ENCODE measurements at regions not wholly inside any gene's neighbourhood (a gene's known extent, or its start where the extent isn't known, plus 50 kb on each side); places are given as distances from the start of the nearest gene placed in this dataset.
"Not testable (repeated sequence)": the region's sequence is repeated elsewhere in the genome, so short reads cannot be mapped to it uniquely, and the experiment has no call there.

- no peak for DNase-seq (ENCODE audit: low read depth in 4 of 4, low spot score in 1 of 4)
Observed at GRCh38 chr5:168123631-168124528, 167.6 kb upstream of the WWC1 start.

DNA sequence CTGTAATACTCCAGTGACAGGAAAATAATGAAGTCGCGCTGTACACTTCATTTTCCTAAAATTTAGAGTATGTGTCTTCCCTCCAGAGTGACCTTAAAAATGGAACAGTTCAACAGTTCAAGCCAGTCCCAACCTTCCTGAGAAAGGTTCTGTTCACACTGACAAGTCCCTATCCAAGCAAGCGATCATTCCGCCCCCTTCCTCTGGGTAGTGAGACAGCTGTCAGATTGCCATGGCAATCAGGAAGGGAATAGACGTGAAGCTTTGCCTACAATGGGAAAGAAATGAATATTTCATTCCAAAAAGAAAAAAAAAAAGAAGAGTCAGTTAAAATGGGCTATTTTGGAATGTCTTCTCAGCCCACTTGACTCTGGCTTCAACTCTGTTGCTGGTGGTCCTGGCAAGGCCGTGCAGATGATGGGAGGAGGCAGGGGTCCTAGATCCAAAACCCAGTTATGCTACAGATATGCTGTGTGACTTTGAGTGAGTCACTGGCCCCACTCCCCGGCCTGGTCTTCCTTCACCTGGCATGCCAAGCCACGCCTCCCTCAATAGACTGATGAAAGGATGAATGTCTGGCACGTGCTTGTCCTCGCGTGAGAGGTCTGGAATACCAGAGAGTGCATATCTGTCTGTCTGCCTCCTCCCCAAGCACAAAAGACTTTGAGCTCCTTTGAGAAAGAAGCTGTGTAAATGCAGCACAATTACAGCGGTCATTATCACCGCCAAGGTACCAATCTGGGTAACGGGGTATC is 165.8 kb upstream of the WWC1 start:
- DNase-seq (ENCODE audit: low read depth in 4 of 4, low spot score in 1 of 4): no peak

GRCh38 chr5:168126606-168127005 is 164.8 kb upstream of the WWC1 start:
- no peak for DNase-seq (ENCODE audit: low read depth in 4 of 4, low spot score in 1 of 4)

DNA sequence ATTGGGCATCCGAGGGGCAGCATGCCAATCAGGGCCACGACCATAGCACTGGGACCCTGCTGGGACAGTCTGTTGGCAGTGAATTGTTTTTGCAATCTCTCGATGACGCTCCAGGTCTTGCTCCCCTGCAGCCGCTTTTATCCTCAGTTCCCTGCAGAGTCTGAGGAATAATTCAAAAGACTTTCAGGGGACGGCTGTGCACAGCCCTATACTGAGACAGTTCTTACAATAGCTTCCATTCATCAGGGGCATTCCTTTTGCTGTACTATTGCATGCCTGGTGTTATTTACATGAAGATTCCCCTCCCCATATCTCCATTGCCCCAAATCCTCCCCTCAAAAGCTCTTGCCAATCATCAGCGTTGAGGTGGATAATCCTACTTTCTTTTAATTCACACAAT is 163.3 kb upstream of the WWC1 start:
- DNase-seq (ENCODE audit: low read depth in 4 of 4, low spot score in 1 of 4): no peak

DNA sequence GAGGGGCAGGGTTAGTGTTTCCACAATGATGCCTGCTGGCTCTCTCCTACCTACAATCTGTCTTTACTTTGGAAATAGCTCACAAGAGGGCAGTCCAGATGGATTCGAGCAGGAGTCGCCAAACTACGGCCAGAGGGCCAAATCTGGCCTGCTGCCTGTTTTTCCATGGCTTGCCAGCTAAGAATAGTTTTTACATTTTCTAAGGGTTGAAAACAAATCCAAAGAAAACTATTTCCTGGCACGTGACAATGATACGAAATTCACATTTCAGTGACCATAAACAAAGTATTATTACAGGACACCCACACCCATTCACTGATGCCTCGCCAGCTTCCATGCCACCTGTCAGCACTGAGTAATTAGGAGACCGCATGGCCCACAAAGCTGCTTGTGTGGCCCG is 162.9 kb upstream of the WWC1 start:
- DNase-seq (ENCODE audit: low read depth in 4 of 4, low spot score in 1 of 4): no peak

DNA sequence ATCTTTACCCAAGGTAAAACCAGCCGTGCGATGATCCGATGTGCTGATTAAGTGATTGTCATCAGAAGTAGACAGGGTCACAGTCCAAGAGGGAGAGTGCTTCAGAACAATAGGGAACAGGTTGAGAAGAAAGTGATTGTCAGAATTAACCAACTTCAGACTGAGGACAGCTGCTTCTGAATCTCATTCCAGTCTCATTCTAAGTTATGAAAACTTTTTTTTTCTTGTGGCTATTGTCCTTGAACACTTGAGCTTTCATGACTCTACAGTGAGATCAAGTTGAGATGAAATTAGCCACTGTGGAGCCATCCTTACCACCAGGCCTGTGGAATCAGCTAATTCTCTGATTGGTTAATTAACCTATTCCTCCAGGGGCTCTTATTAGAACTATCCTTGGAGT is 159.9 kb upstream of the WWC1 start:
- no peak for DNase-seq (ENCODE audit: low read depth in 4 of 4, low spot score in 1 of 4)

- no peak for DNase-seq (ENCODE audit: low read depth in 4 of 4, low spot score in 1 of 4)
Observed at GRCh38 chr5:168132241-168132641, 159.2 kb upstream of the WWC1 start.

DNA sequence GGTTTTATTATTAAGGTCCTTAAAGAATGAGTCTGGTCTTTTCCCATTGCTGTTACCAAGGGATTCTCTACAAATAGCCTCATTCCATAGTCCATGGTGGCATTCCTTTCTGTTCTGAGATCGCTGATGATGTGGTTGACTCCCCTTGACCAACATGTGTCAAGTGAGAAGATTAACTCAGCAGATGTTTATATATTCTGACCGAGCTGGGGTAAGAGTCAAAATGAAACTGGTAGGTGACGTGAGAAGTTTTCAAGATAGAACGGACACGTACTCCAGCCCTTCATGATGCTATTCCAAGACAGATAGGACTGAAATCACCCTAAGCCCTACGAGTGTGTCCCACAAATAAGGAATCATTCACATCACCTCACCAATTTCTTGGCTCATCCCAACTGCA is 155.5 kb upstream of the WWC1 start:
- DNase-seq (ENCODE audit: low read depth in 4 of 4, low spot score in 1 of 4): no peak

DNA sequence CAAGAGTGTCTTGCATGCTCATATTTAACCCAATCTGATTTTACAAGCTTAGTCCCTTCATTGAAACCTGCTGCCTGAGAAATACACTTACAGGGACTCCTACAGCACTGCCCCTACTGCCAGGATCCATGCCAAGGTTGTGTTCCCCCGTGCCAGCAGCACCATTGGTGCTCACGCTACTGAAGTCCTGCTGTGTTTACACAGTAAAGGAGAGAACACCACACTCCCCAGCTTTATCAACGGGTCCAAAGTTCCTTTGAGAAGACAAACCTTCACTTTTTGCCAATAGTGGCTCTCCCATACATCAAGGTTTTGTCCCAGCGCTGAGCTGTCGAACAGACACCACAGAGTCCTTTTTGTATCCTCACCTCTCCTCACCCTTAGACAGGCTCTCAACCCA is 155.1 kb upstream of the WWC1 start:
- no peak for DNase-seq (ENCODE audit: low read depth in 4 of 4, low spot score in 1 of 4)

GRCh38 chr5:168137265-168137664 is 154.2 kb upstream of the WWC1 start:
- no peak for DNase-seq (ENCODE audit: low read depth in 4 of 4, low spot score in 1 of 4)

DNA sequence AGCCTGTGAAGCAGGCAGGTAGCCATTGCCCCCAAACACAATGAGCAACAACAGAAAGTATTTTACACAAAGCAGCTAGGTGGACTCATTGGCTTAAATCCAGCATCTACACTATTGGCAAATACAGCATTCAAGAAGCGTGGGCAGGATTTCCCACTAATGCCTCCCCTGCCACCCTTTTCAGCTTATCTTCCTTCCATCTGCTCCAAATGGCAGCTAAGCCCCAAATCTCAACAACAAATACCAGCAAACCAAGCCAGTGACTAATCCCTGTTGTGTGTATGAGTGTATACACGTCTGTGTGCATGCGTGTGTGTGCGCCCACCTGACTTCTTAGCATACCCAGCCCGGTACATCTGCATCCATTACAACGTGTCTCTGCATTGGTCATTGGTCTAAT is 151.2 kb upstream of the WWC1 start:
- DNase-seq (ENCODE audit: low read depth in 4 of 4, low spot score in 1 of 4): no peak

- no peak for DNase-seq (ENCODE audit: low read depth in 4 of 4, low spot score in 1 of 4)
Observed at GRCh38 chr5:168142402-168142801, 149.0 kb upstream of the WWC1 start.

DNA sequence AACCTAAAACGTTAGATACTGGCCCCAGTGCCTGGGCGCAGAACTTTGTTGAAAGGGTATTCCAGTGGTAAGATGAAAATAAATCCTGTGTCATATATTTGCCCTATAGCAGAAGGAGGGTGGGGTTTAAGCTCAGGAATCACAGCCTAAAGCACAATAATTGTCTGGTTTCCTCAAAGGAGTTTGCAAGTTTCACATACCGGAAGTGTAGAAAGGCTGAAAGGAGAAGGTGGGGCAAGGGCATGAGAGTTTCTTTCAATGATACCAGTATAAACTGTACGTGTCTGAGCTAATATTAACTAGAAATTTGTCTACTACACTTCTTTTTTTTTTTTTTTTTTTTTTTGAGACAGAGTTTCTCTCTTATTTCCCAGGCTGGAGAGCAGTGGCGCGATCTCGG is 147.9 kb upstream of the WWC1 start:
- DNase-seq (ENCODE audit: low read depth in 4 of 4, low spot score in 1 of 4): not testable (repeated sequence)

DNA sequence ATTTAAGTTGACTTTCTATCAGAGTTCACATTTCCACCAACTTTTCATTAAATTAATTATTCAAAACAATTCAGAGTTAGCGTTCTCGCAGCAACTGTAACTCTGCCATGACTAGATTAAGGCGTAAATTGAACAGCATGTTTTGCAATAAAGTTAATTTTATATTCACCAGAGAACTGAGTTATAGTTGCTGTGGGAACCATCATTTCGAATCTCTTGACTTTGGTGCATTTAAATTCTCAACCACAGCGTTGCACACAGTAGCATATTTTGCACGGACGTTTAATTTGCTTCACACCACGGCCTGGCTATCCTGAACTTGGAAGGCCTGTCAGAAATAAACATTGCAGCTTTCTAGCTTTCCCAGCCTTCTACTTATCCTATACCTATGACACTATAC is 144.3 kb upstream of the WWC1 start:
- DNase-seq (ENCODE audit: low read depth in 4 of 4, low spot score in 1 of 4): no peak

GRCh38 chr5:168147568-168148360 is 143.7 kb upstream of the WWC1 start:
- no peak for DNase-seq (ENCODE audit: low read depth in 4 of 4, low spot score in 1 of 4)

GRCh38 chr5:168151041-168151440 is 140.4 kb upstream of the WWC1 start:
- DNase-seq (ENCODE audit: low read depth in 4 of 4, low spot score in 1 of 4): no peak

GRCh38 chr5:168152660-168153059 is 138.8 kb upstream of the WWC1 start:
- DNase-seq (ENCODE audit: low read depth in 4 of 4, low spot score in 1 of 4): no peak

DNA sequence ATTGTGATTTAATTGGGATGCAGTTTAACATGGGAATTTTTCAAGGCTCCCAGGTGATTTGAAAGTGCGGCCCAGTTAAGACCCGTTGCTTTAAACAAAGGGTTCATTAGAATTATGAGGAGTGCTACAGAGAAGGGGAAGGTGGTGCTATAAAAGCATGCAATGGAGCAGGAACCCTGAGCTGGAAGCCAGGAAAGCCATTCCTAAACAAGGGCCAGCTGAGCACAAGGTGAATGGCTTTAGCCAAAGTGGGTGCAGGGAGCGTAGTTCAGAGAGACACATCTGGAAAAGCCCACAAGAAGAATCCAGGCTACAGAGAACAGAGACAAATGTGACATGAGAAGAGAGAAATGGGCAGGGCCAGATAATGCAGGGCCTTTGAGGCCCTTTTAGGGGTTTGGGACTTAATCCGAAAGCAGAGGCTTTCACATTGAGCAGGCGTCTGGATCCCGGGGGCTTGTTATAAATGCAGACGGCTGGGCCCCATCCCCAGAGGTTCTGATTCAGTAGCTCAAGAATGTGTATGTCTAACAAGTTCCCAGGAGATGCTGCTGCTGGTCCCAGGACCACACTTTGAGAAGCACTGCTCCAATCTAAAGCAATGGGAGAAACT is 138.1 kb upstream of the WWC1 start:
- no peak for DNase-seq (ENCODE audit: low read depth in 4 of 4, low spot score in 1 of 4)

- DNase-seq (ENCODE audit: low read depth in 4 of 4, low spot score in 1 of 4): no peak
Observed at GRCh38 chr5:168153876-168154270, 137.6 kb upstream of the WWC1 start.

- no peak for DNase-seq (ENCODE audit: low read depth in 4 of 4, low spot score in 1 of 4)
Observed at GRCh38 chr5:168155585-168155984, 135.9 kb upstream of the WWC1 start.

DNA sequence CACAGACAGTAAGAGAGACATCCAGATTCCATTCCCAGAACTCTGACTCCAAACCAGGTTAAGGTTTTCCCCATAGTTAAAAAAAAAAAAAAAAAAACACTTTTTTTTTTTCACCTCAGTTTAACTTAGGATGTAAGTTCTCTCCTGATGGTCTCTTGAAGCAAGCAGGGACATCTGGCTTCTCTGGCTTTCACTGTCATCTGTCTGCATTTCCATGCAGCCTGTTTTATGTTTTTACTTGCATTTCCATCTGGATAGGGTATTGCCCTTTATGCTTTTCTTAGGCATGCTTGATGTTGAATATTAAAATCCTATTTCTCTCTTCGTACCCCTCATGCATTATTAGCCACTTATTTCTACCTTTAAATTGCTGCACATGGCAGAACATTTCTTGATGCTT is 135.3 kb upstream of the WWC1 start:
- no peak for DNase-seq (ENCODE audit: low read depth in 4 of 4, low spot score in 1 of 4)
